ENCODE measurements at regions not wholly inside any gene's neighbourhood (a gene's known extent, or its start where the extent isn't known, plus 50 kb on each side); places are given as distances from the start of the nearest gene placed in this dataset.

GRCh38 chr13:68467160-68467559 is 1237.0 kb upstream of the PCDH9 start:
- no peak for TF ChIP-seq POLR2AphosphoS5 (IDR thresholded peaks at IDR 0.05; ENCODE audit: borderline replicate concordance, low read depth, low read length)
- TF ChIP-seq EZH2 (IDR thresholded peaks at IDR 0.05): no peak
- TF ChIP-seq FOXP2 (optimal IDR thresholded peaks at IDR 0.05; ENCODE audit: control extremely low read depth, extremely low read length, insufficient read depth): no peak

All from SK-N-MC (cell line).